Thoracic aorta (tissue), 2 donors: ENCODE measurements at regions not wholly inside any gene's neighbourhood (a gene's known extent, or its start where the extent isn't known, plus 50 kb on each side); places are given as distances from the start of the nearest gene placed in this dataset.

Source experiments
- ATAC-seq: fragments of 150-250 bp; one replicate; pipeline ENCODE4 v1.8.0; 2017; ENCODE audit warnings: low read depth; ENCODE audit not compliant: insufficient number of reproducible peaks, low FRiP score
- DNase-seq: peaks from one replicate; pipeline ENCODE4 v3.0.0-alpha.2; 2020; ENCODE audit warnings: low spot score
- H3K27ac ChIP-seq, 2 donors: fragments of 200-600 bp; sonication (generic); 1 replicate in 1 of 2; 2 replicates in 1 of 2; pipeline ENCODE4 v1.5.1; 2016; ENCODE audit warnings: mild to moderate bottlenecking in 2 of 2, moderate library complexity in 2 of 2
- H3K27me3 ChIP-seq: fragments of 200-600 bp; sonication (generic); replicated peaks from 2 replicates; pipeline ENCODE4 v1.6.0; 2016; ENCODE audit warnings: mild to moderate bottlenecking; ENCODE audit not compliant: insufficient read depth
- H3K36me3 ChIP-seq: fragments of 200-600 bp; sonication (generic); one replicate; pipeline ENCODE4 v1.5.1; 2016
- H3K4me1 ChIP-seq, 2 donors: fragments of 200-600 bp; sonication (generic); 1 replicate in 1 of 2; 2 replicates in 1 of 2; pipeline versions ENCODE4 v1.5.1 to v1.6.0; 2016; ENCODE audit warnings: low read depth in 2 of 2, mild to moderate bottlenecking in 1 of 2; ENCODE audit not compliant: control insufficient read depth in 1 of 2
- H3K4me3 ChIP-seq: fragments of 200-600 bp; sonication (generic); 2 replicates; pipeline ENCODE4 v1.5.1; 2016; ENCODE audit warnings: mild to moderate bottlenecking
- H3K9me3 ChIP-seq: fragments of 200-600 bp; sonication (generic); 2 replicates; pipeline ENCODE4 v1.5.1; 2016
- CTCF ChIP-seq: fragments of 200-600 bp; sonication (generic); IDR thresholded peaks from one replicate; pipeline ENCODE4 v1.5.1; 2019; ENCODE audit warnings: antibody characterized with exemption

GRCh38 chr6:10033223-10033829, 381.5 kb downstream of the TFAP2A start:
- no peak overlapping the region for H3K4me3 ChIP-seq
- no peak overlapping the region for H3K27ac ChIP-seq
- ATAC-seq, result no peak
- no peak for TF ChIP-seq CTCF
- H3K27me3 ChIP-seq, result no peaks in the 10 kb centered on the region
- H3K4me1 ChIP-seq, result no peaks in the 10 kb centered on the region
- no peaks in the 10 kb centered on the region for H3K36me3 ChIP-seq
- no peak for DNase-seq
- no peaks in the 10 kb centered on the region for H3K9me3 ChIP-seq

- H3K36me3 ChIP-seq, result no peaks in the 10 kb centered on the region
- no peak for TF ChIP-seq CTCF
- no peak for ATAC-seq
- H3K27ac ChIP-seq, result no peak overlapping the region
- H3K9me3 ChIP-seq, result no peaks in the 10 kb centered on the region
- H3K27me3 ChIP-seq, result no peaks in the 10 kb centered on the region
- no peak for DNase-seq
- H3K4me1 ChIP-seq, result no peaks in the 10 kb centered on the region
- H3K4me3 ChIP-seq, result no peak overlapping the region
Measured at GRCh38 chr6:10031617-10032016, 383.3 kb downstream of the TFAP2A start.

- Histone ChIP-seq H3K4me3 (no peak overlapping the region), H3K27me3 (no peaks in the 10 kb centered on the region), H3K4me1 (no peaks in the 10 kb centered on the region), H3K27ac (no peak overlapping the region), H3K36me3 (no peaks in the 10 kb centered on the region), H3K9me3 (no peaks in the 10 kb centered on the region)
- TF ChIP-seq CTCF, result peak; percentile 29
- no peak for DNase-seq
- ATAC-seq, result no peak
Measured at GRCh38 chr6:10030942-10031537, 383.8 kb downstream of the TFAP2A start.

- no peak for DNase-seq
- TF ChIP-seq CTCF, result no peak
- no peak for ATAC-seq
- Histone ChIP-seq H3K36me3 (no peaks in the 10 kb centered on the region), H3K27me3 (no peaks in the 10 kb centered on the region), H3K27ac (no peak overlapping the region), H3K4me1 (no peaks in the 10 kb centered on the region), H3K4me3 (no peak overlapping the region), H3K9me3 (no peaks in the 10 kb centered on the region)
Measured at GRCh38 chr6:10028222-10028621, 386.7 kb downstream of the TFAP2A start.

- Histone ChIP-seq H3K27me3 (no peaks in the 10 kb centered on the region), H3K27ac (no peak overlapping the region), H3K4me1 (no peaks in the 10 kb centered on the region), H3K9me3 (no peaks in the 10 kb centered on the region), H3K4me3 (no peak overlapping the region), H3K36me3 (no peaks in the 10 kb centered on the region)
- DNase-seq (no peak), ATAC-seq (no peak)
- no peak for TF ChIP-seq CTCF
Measured at GRCh38 chr6:10019851-10020250, 395.0 kb downstream of the TFAP2A start.
